ENCODE measurements at regions not wholly inside any gene's neighbourhood (a gene's known extent, or its start where the extent isn't known, plus 50 kb on each side); places are given as distances from the start of the nearest gene placed in this dataset.

GRCh38 chr13:103731959-103732358 is 665.7 kb upstream of the SLC10A2 start:
- no peak for DNase-seq (ENCODE audit: low read depth, low spot score)
- in situ Hi-C loops (cut with HindIII; ENCODE audit: low sequenced_read_pairs): no loop called here
- TF ChIP-seq CTCF (IDR thresholded peaks at IDR 0.05; ENCODE audit: low read depth, low read length): no peak
- no peak overlapping the region for H3K4me3 ChIP-seq (ENCODE audit: low read depth, low read length)

- in situ Hi-C loops (cut with HindIII; ENCODE audit: low sequenced_read_pairs): no loop called here
- no peak for DNase-seq (ENCODE audit: low read depth, low spot score)
Measured at GRCh38 chr13:103730407-103730806, 664.2 kb upstream of the SLC10A2 start.

GRCh38 chr13:103726808-103727207 is 660.6 kb upstream of the SLC10A2 start:
- in situ Hi-C loops (cut with HindIII; ENCODE audit: low sequenced_read_pairs): no loop called here
- no peak for DNase-seq (ENCODE audit: low read depth, low spot score)
- no peak overlapping the region for H3K4me3 ChIP-seq (ENCODE audit: low read depth, low read length)
- TF ChIP-seq CTCF (IDR thresholded peaks at IDR 0.05; ENCODE audit: low read depth, low read length): no peak

More at GRCh38 chr13:103730407-103730806, 664.2 kb upstream of the SLC10A2 start:
- H3K4me3 ChIP-seq (ENCODE audit: low read depth, low read length): no peak overlapping the region
- no peak for TF ChIP-seq CTCF (IDR thresholded peaks at IDR 0.05; ENCODE audit: low read depth, low read length)

- DNase-seq (ENCODE audit: low read depth, low spot score): no peak
- H3K4me3 ChIP-seq (ENCODE audit: low read depth, low read length): no peak overlapping the region
- in situ Hi-C loops (cut with HindIII; ENCODE audit: low sequenced_read_pairs): no loop called here
- TF ChIP-seq CTCF (IDR thresholded peaks at IDR 0.05; ENCODE audit: low read depth, low read length): no peak
Measured at GRCh38 chr13:103716718-103717117, 650.5 kb upstream of the SLC10A2 start.

GRCh38 chr13:103715335-103715734 is 649.1 kb upstream of the SLC10A2 start:
- no peak for DNase-seq (ENCODE audit: low read depth, low spot score)
- no peak for TF ChIP-seq CTCF (IDR thresholded peaks at IDR 0.05; ENCODE audit: low read depth, low read length)
- no peak overlapping the region for H3K4me3 ChIP-seq (ENCODE audit: low read depth, low read length)
- in situ Hi-C loops (cut with HindIII; ENCODE audit: low sequenced_read_pairs): no loop called here

- DNase-seq (ENCODE audit: low read depth, low spot score): no peak
- no peak overlapping the region for H3K4me3 ChIP-seq (ENCODE audit: low read depth, low read length)
- TF ChIP-seq CTCF (IDR thresholded peaks at IDR 0.05; ENCODE audit: low read depth, low read length): no peak
- in situ Hi-C loops (cut with HindIII; ENCODE audit: low sequenced_read_pairs): no loop called here
Measured at GRCh38 chr13:103703246-103703645, 637.0 kb upstream of the SLC10A2 start.

- no peak for DNase-seq (ENCODE audit: low read depth, low spot score)
- no peak for TF ChIP-seq CTCF (IDR thresholded peaks at IDR 0.05; ENCODE audit: low read depth, low read length)
- in situ Hi-C loops (cut with HindIII; ENCODE audit: low sequenced_read_pairs): no loop called here
- no peak overlapping the region for H3K4me3 ChIP-seq (ENCODE audit: low read depth, low read length)
Measured at GRCh38 chr13:103698000-103698399, 631.8 kb upstream of the SLC10A2 start.

All from astrocyte of the spinal cord (primary cell).